C4-2B (cell line): ENCODE measurements at regions not wholly inside any gene's neighbourhood (a gene's known extent, or its start where the extent isn't known, plus 50 kb on each side); places are given as distances from the start of the nearest gene placed in this dataset.

ENCODE experiments used
- H3K27ac ChIP-seq: fragments of 450-650 bp; 2 replicates; pipeline ENCODE4 v1.5.1; 2017
- ZFX ChIP-seq: fragments of 450-650 bp; IDR thresholded peaks from 2 replicates; pipeline ENCODE4 v1.6.1; 2017
- TF ChIP-seq, protein P1 (sequence below): fragments of 450-650 bp; conservative IDR thresholded peaks from 2 replicates; pipeline ENCODE4 v1.5.1; 2017; ENCODE audit warnings: mild to moderate bottlenecking

DNA sequence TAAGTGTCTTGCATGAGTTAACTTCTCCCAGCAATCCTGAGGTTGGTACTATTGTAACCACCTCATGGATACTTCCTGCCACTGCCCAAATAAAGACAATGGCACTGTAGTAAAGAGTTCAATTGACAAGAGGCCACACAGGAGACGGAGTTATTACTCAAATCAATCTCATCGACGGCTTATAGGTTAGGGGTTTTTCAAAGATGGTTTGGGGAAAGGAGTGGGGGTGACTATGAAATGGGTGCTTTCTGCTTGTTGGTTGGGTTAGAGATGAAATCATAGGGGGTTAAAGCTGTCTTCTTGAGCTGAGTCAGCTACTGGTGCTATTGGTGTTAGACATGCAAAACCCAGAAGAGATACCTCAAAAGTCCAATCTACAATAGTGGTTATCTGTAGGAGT, 1258.0 kb upstream of the ZEB2 start:
- TF ChIP-seq, protein P1, sequence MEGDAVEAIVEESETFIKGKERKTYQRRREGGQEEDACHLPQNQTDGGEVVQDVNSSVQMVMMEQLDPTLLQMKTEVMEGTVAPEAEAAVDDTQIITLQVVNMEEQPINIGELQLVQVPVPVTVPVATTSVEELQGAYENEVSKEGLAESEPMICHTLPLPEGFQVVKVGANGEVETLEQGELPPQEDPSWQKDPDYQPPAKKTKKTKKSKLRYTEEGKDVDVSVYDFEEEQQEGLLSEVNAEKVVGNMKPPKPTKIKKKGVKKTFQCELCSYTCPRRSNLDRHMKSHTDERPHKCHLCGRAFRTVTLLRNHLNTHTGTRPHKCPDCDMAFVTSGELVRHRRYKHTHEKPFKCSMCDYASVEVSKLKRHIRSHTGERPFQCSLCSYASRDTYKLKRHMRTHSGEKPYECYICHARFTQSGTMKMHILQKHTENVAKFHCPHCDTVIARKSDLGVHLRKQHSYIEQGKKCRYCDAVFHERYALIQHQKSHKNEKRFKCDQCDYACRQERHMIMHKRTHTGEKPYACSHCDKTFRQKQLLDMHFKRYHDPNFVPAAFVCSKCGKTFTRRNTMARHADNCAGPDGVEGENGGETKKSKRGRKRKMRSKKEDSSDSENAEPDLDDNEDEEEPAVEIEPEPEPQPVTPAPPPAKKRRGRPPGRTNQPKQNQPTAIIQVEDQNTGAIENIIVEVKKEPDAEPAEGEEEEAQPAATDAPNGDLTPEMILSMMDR, result no peak
- no peak for TF ChIP-seq ZFX
- no peak overlapping the region for H3K27ac ChIP-seq

DNA sequence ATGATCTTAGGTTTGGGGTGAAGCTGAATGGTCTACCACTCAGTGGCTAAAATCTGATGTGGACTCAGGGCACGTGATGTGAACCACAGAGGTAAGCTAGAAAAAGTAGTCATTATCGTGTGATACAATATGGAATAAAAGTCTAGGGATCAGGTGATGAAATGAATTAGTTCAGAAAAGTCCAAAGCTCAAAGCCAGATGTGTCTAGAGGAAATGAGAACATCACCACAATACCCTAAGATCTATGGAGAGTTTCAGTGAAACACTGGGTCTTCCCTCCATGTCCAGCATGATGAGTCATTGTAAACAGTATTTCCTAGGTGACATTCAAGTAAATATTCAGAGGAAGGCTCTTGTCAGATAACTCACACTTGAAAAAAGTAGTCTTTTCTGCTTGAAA, 1257.4 kb upstream of the ZEB2 start:
- no peak for TF ChIP-seq ZFX
- TF ChIP-seq, protein P1, result no peak
- no peak overlapping the region for H3K27ac ChIP-seq

DNA sequence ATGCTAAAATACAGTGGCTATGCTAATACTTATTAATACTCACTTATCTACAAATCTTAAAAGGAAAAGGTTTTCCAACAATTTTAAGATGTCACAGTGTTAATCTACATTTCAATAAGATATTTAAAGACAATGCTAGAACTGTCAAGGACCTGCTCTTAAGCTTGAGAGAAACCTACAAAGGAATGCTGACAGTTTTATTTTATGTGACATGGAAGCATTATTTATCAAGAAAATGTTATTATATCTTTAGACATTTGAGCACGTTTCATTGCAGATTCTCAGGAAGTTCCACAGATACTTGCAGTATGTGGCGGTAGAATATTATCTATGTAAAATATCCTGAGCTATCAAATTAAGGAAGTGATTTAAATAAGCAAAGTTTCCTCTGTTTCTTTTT, 1255.7 kb upstream of the ZEB2 start:
- H3K27ac ChIP-seq, result no peak overlapping the region
- TF ChIP-seq ZFX, result no peak
- TF ChIP-seq, protein P1, result no peak

DNA sequence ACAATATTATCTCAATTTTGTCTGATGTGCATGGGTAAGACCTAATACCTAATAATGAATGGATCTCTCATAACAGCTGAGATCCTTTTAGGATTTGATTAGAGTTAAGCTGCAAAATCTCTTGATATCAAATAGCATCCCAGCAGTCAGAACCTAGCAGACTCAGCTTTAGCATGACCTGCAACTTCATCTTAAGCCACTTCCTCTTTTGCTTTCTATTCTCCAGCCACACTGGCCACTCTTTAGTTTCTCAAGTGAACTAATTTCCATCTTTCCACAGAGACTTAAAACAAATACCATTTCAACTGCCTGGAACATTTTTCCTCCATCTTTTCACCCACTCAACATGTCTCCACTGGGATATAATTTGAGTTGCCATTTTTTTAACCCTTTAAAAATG, 1251.6 kb upstream of the ZEB2 start:
- TF ChIP-seq, protein P1, result no peak
- TF ChIP-seq ZFX, result no peak
- H3K27ac ChIP-seq, result no peak overlapping the region

- H3K27ac ChIP-seq, result no peak overlapping the region
- TF ChIP-seq, protein P1, result no peak
- no peak for TF ChIP-seq ZFX
These were observed 1249.2 kb upstream of the ZEB2 start for GRCh38 chr2:145769011-145769716.

- TF ChIP-seq, protein P1, result no peak
- TF ChIP-seq ZFX, result no peak
- no peak overlapping the region for H3K27ac ChIP-seq
These were observed 1246.0 kb upstream of the ZEB2 start for GRCh38 chr2:145765874-145766273.

DNA sequence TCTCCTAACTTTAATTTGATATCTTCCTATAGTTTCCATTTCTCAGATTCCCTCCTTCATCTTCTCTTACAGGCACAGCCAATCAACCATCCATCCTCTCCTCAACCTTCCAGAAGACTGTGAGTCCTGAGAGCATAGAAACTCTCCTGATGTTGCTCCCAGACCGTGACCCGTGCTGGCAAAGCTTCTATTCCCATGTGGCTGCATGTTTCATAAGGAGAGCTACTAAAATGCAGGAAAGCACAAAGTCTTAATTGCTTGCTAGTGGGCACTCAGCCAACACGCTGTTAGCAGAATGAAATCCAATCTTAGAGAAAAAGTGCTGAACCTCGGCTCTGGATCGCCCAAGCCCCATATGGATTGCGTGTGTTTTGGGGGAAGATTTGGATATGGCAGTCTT, 1244.7 kb upstream of the ZEB2 start:
- TF ChIP-seq ZFX, result no peak
- TF ChIP-seq, protein P1, result no peak
- H3K27ac ChIP-seq, result no peak overlapping the region
